ENCODE measurements at regions not wholly inside any gene's neighbourhood (a gene's known extent, or its start where the extent isn't known, plus 50 kb on each side); places are given as distances from the start of the nearest gene placed in this dataset.

DNA sequence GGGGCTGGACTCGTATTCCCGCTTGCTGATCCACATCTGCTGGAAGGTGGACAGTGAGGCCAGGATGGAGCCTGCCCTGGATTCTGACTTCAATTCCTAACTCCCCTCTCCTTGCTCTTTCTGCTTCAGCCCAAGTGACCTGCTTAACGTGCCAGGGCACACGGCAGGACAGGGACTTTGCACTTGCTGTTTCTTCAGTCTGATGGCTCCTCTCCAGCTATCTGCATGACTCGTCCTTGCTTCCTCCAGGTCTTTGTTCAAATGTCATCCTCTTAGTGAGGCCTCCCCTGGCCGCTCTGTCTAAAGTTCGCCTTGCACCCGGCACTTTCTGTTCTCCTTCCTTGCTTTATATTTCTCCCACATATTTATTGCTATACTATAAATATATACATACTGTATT is 357.6 kb downstream of the MTX2 start:
- DNase-seq (no peak), ATAC-seq (no peak)
- POLR2A ChIA-PET: no interaction called here
- Mint-ChIP-seq H3K4me1 (no peaks in the 10 kb centered on the region), H3K36me3 (ENCODE audit: low read depth) (no peaks in the 10 kb centered on the region), H3K27me3 (peaks cover 42% of the 10 kb centered on the region), H3K27ac (no peak overlapping the region), H3K4me3 (no peak overlapping the region), H3K9me3 (ENCODE audit: low read depth) (no peaks in the 10 kb centered on the region)
- intact Hi-C loops (cut with DNase I, micrococcal nuclease): no loop called here
- CTCF ChIA-PET: interaction anchor here (1.4 kb wide), 1 partner anchor 25 kb away, joined by 3 read pairs; no protein-coding TSS in a partner anchor

DNA sequence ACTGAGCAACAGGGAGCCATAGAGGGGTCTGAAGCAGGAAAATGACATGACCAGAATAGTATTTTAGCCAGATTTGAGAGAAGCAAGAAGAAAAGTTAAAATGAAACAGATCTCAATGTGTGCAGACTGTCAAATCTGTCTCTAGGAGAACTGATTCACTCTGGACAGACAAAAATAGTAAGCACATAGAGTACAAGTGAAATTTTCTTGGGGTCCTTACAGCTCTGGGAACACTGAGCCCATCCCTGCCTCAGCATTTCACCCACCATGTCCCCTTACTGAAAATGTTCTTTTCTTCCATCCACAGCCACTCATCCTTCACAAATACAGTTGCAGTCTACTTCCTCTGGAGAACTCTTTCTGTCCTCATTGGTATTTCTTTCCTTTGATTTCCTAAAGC is 359.2 kb downstream of the MTX2 start:
- ATAC-seq: no peak
- Mint-ChIP-seq H3K9me3 (ENCODE audit: low read depth) (no peaks in the 10 kb centered on the region), H3K27ac (no peak overlapping the region), H3K4me3 (no peak overlapping the region), H3K4me1 (no peaks in the 10 kb centered on the region), H3K36me3 (ENCODE audit: low read depth) (no peaks in the 10 kb centered on the region), H3K27me3 (peaks cover 43% of the 10 kb centered on the region)
- intact Hi-C loops (cut with DNase I, micrococcal nuclease): no loop called here
- ChIA-PET POLR2A (no interaction called here), CTCF (interaction anchor here (1.4 to 1.6 kb wide), 2 partner anchors 23 to 54 kb away, joined by 3 read pairs; no protein-coding TSS in a partner anchor)
- no peak for DNase-seq

GRCh38 chr2:176633754-176634153 is 364.5 kb downstream of the MTX2 start:
- peaks cover 5% of the 10 kb centered on the region for H3K4me1 Mint-ChIP-seq
- ATAC-seq (no peak), DNase-seq (no peak)
- no peak overlapping the region for H3K4me3 Mint-ChIP-seq
- intact Hi-C loops (cut with DNase I, micrococcal nuclease): no loop called here
- H3K27ac Mint-ChIP-seq: no peak overlapping the region
- POLR2A ChIA-PET: no interaction called here
- peaks cover 28% of the 10 kb centered on the region for H3K27me3 Mint-ChIP-seq
- H3K36me3 Mint-ChIP-seq (ENCODE audit: low read depth): no peaks in the 10 kb centered on the region
- CTCF ChIA-PET: interaction anchor here (1.2 to 2.8 kb wide), 3 partner anchors 18 to 186 kb away, joined by 3 to 16 read pairs (median 4); no protein-coding TSS in a partner anchor
- no peaks in the 10 kb centered on the region for H3K9me3 Mint-ChIP-seq (ENCODE audit: low read depth)

- ATAC-seq (no peak), DNase-seq (no peak)
- Mint-ChIP-seq H3K9me3 (ENCODE audit: low read depth) (no peaks in the 10 kb centered on the region), H3K27me3 (peaks cover 39% of the 10 kb centered on the region), H3K4me3 (no peak overlapping the region), H3K36me3 (ENCODE audit: low read depth) (no peaks in the 10 kb centered on the region), H3K4me1 (peaks cover 5% of the 10 kb centered on the region), H3K27ac (no peak overlapping the region)
- intact Hi-C loops (cut with DNase I, micrococcal nuclease): loop anchor here (5.0 kb wide), 2 partner anchors 509 to 511 kb away; partner anchors contain the start of gene HOXD8 (in 1 of the 2)
- ChIA-PET POLR2A (no interaction called here), CTCF (interaction anchor here (1.4 to 4.3 kb wide), 8 partner anchors 15 to 525 kb away, joined by 3 to 28 read pairs (median 6); no protein-coding TSS in a partner anchor)
Measured at GRCh38 chr2:176636401-176636800, 367.2 kb downstream of the MTX2 start.

DNA sequence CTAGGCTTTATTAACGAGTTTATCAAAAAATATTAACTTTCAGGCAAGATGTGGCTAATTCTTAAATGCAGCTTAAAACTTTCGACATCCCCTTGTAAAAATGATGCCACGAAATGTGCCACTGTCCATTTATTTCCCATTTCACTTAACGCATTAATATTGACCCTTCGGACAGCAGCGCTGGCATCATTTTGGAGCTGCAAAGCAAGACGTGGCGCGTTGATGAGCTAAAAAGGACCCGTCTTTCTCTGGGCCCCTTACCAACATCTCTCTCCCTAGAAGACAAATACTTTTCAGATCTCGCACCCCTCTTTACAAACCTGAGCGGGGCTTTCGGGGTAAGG is 367.9 kb downstream of the MTX2 start:
- Mint-ChIP-seq H3K4me1 (peaks cover 5% of the 10 kb centered on the region), H3K27me3 (peaks cover 42% of the 10 kb centered on the region), H3K27ac (no peak overlapping the region), H3K4me3 (peak overlapping the region; percentile 43), H3K36me3 (ENCODE audit: low read depth) (no peaks in the 10 kb centered on the region), H3K9me3 (ENCODE audit: low read depth) (no peaks in the 10 kb centered on the region)
- ChIA-PET POLR2A (no interaction called here), CTCF (interaction anchor here (0.7 to 4.3 kb wide), 13 partner anchors 14 to 526 kb away, joined by 3 to 28 read pairs (median 3); no protein-coding TSS in a partner anchor)
- ATAC-seq: no peak
- no peak for DNase-seq
- intact Hi-C loops (cut with DNase I, micrococcal nuclease): loop anchor here (5.0 kb wide), 2 partner anchors 510 kb away; partner anchors contain the start of gene HOXD8 (in 1 of the 2)

DNA sequence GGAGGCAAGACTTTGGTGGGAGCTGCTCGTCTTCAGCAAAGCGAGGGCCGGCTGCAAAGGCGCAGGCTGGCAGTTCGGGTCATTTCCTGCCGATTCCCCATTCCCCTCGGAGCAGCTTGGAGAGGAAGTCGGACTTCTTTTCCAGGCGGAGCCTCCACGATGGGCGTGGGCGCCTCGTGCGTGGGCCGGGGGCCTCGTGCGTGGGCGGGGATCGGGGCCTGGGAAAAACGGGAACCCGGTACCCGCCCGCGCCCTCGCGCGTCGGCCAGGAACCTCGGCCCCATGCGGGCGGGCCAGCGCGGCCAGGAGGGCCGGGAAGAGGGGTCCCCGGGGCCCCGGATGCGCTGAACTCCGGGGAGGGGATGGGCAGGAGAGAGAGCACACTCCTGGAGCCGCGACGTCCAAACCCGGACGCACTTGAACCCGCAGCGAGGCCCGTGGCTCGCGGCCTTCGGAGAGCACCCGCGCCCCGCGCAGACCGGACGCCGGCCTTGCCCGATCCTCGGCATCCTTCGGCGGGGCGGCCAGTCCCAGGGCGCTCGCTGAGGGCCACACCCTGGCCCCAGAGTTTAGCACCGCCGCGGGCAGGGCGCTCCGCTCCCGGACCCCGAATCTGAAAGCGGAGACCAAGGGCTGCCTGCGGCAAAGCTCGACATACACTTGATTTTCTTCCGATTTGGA is 368.4 kb downstream of the MTX2 start:
- no peak overlapping the region for H3K27ac Mint-ChIP-seq
- CTCF ChIA-PET: interaction anchor here (0.7 to 4.3 kb wide), 15 partner anchors 14 to 527 kb away, joined by 3 to 28 read pairs (median 3); no protein-coding TSS in a partner anchor
- H3K27me3 Mint-ChIP-seq: peaks cover 42% of the 10 kb centered on the region
- POLR2A ChIA-PET: no interaction called here
- peaks cover 5% of the 10 kb centered on the region for H3K4me1 Mint-ChIP-seq
- intact Hi-C loops (cut with DNase I, micrococcal nuclease): loop anchor here (1.0 to 5.0 kb wide), 6 partner anchors 83 to 510 kb away; partner anchors contain the start of gene HOXD8 (in 1 of the 2)
- no peaks in the 10 kb centered on the region for H3K9me3 Mint-ChIP-seq (ENCODE audit: low read depth)
- peak overlapping the region; percentile 55 for H3K4me3 Mint-ChIP-seq
- no peaks in the 10 kb centered on the region for H3K36me3 Mint-ChIP-seq (ENCODE audit: low read depth)
- ATAC-seq (peak; percentile 53), DNase-seq (peak; percentile 9)

GRCh38 chr2:176638167-176639015 is 369.1 kb downstream of the MTX2 start:
- H3K4me1 Mint-ChIP-seq: peaks cover 5% of the 10 kb centered on the region
- CTCF ChIA-PET: interaction anchor here (1.0 to 4.3 kb wide), 10 partner anchors 13 to 511 kb away, joined by 3 to 28 read pairs (median 5); no protein-coding TSS in a partner anchor

DNA sequence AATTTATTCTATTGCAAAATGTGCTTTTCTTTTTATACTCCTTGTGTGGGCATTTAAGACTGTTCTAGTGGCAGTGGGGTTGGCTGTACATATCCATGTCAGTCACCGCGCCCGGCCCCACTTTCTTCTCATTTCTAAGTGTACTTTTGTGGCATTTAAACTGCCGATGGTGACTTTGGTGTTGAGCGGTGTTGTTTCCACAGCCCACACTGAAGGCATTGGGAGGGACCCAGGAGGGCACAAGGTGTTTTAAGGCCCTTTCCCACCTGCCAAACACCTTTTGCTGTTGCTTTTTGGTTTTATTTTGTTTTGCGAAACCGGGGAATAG is 369.7 kb downstream of the MTX2 start:
- ATAC-seq (no peak), DNase-seq (no peak)
- H3K4me1 Mint-ChIP-seq: peaks cover 5% of the 10 kb centered on the region
- ChIA-PET POLR2A (no interaction called here), CTCF (interaction anchor here (1.0 to 4.3 kb wide), 5 partner anchors 13 to 512 kb away, joined by 3 to 28 read pairs (median 5); no protein-coding TSS in a partner anchor)
- H3K27ac Mint-ChIP-seq: no peak overlapping the region
- H3K4me3 Mint-ChIP-seq: no peak overlapping the region
- H3K27me3 Mint-ChIP-seq: peaks cover 48% of the 10 kb centered on the region
- H3K9me3 Mint-ChIP-seq (ENCODE audit: low read depth): no peaks in the 10 kb centered on the region
- H3K36me3 Mint-ChIP-seq (ENCODE audit: low read depth): no peaks in the 10 kb centered on the region
- intact Hi-C loops (cut with DNase I, micrococcal nuclease): loop anchor here (2.0 to 5.0 kb wide), 3 partner anchors 84 to 512 kb away; partner anchors contain the start of gene HOXD8 (in 1 of the 2)

More at GRCh38 chr2:176638167-176639015, 369.1 kb downstream of the MTX2 start:
- POLR2A ChIA-PET: no interaction called here
- Mint-ChIP-seq H3K27me3 (peaks cover 44% of the 10 kb centered on the region), H3K36me3 (ENCODE audit: low read depth) (no peaks in the 10 kb centered on the region), H3K4me3 (peak overlapping the region; percentile 55), H3K27ac (no peak overlapping the region), H3K9me3 (ENCODE audit: low read depth) (no peaks in the 10 kb centered on the region)
- DNase-seq: peak; percentile 80
- peak; percentile 86 for ATAC-seq
- intact Hi-C loops (cut with DNase I, micrococcal nuclease): loop anchor here (1.0 to 5.0 kb wide), 6 partner anchors 84 to 511 kb away; partner anchors contain the start of gene HOXD8 (in 1 of the 2)

DNA sequence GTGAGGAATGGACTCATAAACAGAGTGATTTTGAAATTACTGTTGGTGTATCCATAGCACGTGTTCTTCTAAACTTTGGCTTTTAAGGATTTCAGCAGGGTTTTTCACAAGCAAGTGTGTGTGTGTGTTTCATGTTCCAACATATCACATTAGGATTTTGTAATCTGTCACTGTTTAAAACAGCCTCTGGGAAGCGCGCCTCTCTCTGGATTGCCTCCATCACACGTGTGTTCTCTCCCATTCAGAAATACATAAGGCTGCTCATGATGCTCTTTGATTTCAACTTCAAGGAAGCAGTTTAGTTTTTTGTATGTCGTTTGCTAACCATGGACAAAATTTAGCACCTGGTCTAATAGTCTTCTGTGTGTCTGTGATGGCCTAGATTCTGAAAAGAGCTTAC is 370.4 kb downstream of the MTX2 start:
- CTCF ChIA-PET: interaction anchor here (0.7 to 4.3 kb wide), 5 partner anchors 12 to 513 kb away, joined by 3 to 28 read pairs (median 4); no protein-coding TSS in a partner anchor
- H3K4me3 Mint-ChIP-seq: no peak overlapping the region
- POLR2A ChIA-PET: no interaction called here
- ATAC-seq: no peak
- H3K27ac Mint-ChIP-seq: no peak overlapping the region
- H3K36me3 Mint-ChIP-seq (ENCODE audit: low read depth): no peaks in the 10 kb centered on the region
- H3K9me3 Mint-ChIP-seq (ENCODE audit: low read depth): no peaks in the 10 kb centered on the region
- H3K4me1 Mint-ChIP-seq: peaks cover 5% of the 10 kb centered on the region
- intact Hi-C loops (cut with DNase I, micrococcal nuclease): loop anchor here (2.0 to 5.0 kb wide), 4 partner anchors 85 to 512 kb away; partner anchors contain the start of gene HOXD8 (in 1 of the 2)
- DNase-seq: no peak
- peaks cover 51% of the 10 kb centered on the region for H3K27me3 Mint-ChIP-seq

GRCh38 chr2:176641436-176641835 is 372.2 kb downstream of the MTX2 start:
- no peaks in the 10 kb centered on the region for H3K9me3 Mint-ChIP-seq (ENCODE audit: low read depth)

DNA sequence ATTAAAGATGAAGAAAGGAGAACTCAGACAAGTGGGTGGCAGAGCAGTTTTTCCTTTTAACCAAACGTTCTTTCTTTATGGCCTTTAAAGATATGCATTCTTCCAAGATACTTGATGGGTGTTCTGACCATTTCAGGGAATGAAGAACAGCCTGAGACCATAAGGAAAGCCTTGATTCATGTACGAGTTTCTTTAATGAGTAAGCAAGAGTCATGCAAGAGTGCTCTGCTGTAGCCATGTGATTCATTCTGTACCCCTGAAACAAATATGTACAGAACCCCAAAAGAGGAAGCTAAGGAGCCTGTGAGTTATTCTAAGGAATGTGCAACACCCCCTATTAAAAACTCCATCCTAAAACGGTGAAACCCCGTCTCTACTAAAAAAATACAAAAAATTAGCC is 372.8 kb downstream of the MTX2 start:
- Mint-ChIP-seq H3K36me3 (ENCODE audit: low read depth) (no peaks in the 10 kb centered on the region), H3K4me3 (no peak overlapping the region), H3K9me3 (ENCODE audit: low read depth) (no peaks in the 10 kb centered on the region), H3K27ac (no peak overlapping the region), H3K4me1 (peaks cover 2% of the 10 kb centered on the region), H3K27me3 (peaks cover 52% of the 10 kb centered on the region)
- DNase-seq: no peak
- CTCF ChIA-PET: interaction anchor here (0.6 to 2.0 kb wide), 4 partner anchors 9 to 1616 kb away, joined by 3 to 8 read pairs (median 3); no protein-coding TSS in a partner anchor
- ATAC-seq: no peak
- intact Hi-C loops (cut with DNase I, micrococcal nuclease): loop anchor here in 1 of 2 experiments (5.0 kb wide), 1 partner anchor 185 kb away; no protein-coding TSS in a partner anchor
- POLR2A ChIA-PET: no interaction called here

More at GRCh38 chr2:176641436-176641835, 372.2 kb downstream of the MTX2 start:
- POLR2A ChIA-PET: no interaction called here
- Mint-ChIP-seq H3K4me3 (no peak overlapping the region), H3K4me1 (peaks cover 5% of the 10 kb centered on the region), H3K36me3 (ENCODE audit: low read depth) (no peaks in the 10 kb centered on the region), H3K27ac (no peak overlapping the region), H3K27me3 (peaks cover 53% of the 10 kb centered on the region)
- ATAC-seq (no peak), DNase-seq (no peak)
- CTCF ChIA-PET: no interaction called here
- intact Hi-C loops (cut with DNase I, micrococcal nuclease): loop anchor here in 1 of 2 experiments (5.0 kb wide), 1 partner anchor 184 kb away; no protein-coding TSS in a partner anchor

Data from activated CD4-positive, alpha-beta T cell treated with anti-CD3 and anti-CD28 coated beads for 36 hours (primary cell).